ENCODE measurements at regions not wholly inside any gene's neighbourhood (a gene's known extent, or its start where the extent isn't known, plus 50 kb on each side); places are given as distances from the start of the nearest gene placed in this dataset.

- no peak for DNase-seq (ENCODE audit: low read depth, low spot score)
Measured at GRCh38 chr2:240341064-240341463, 94.4 kb upstream of the GPC1 start.

- no peak for DNase-seq (ENCODE audit: low read depth, low spot score)
Measured at GRCh38 chr2:240343548-240343947, 91.9 kb upstream of the GPC1 start.

- DNase-seq (ENCODE audit: low read depth, low spot score) = no peak
Measured at GRCh38 chr2:240344904-240345303, 90.6 kb upstream of the GPC1 start.

GRCh38 chr2:240346015-240346752 lies 89.3 kb upstream of the GPC1 start:
- DNase-seq (ENCODE audit: low read depth, low spot score) = no peak

GRCh38 chr2:240346753-240347372 lies 88.6 kb upstream of the GPC1 start:
- DNase-seq (ENCODE audit: low read depth, low spot score) = no peak

GRCh38 chr2:240347373-240347940 lies 88.0 kb upstream of the GPC1 start:
- DNase-seq (ENCODE audit: low read depth, low spot score) = no peak

GRCh38 chr2:240347949-240348500 lies 87.4 kb upstream of the GPC1 start:
- no peak for DNase-seq (ENCODE audit: low read depth, low spot score)

GRCh38 chr2:240348522-240348921 lies 86.9 kb upstream of the GPC1 start:
- DNase-seq (ENCODE audit: low read depth, low spot score) = no peak

GRCh38 chr2:240349133-240350005 lies 86.1 kb upstream of the GPC1 start:
- DNase-seq (ENCODE audit: low read depth, low spot score) = no peak

- no peak for DNase-seq (ENCODE audit: low read depth, low spot score)
Measured at GRCh38 chr2:240350006-240350355, 85.5 kb upstream of the GPC1 start.

GRCh38 chr2:240350696-240351087 lies 84.8 kb upstream of the GPC1 start:
- DNase-seq (ENCODE audit: low read depth, low spot score) = no peak

- peak; percentile 31 for DNase-seq (ENCODE audit: low read depth, low spot score)
Measured at GRCh38 chr2:240351088-240351741, 84.2 kb upstream of the GPC1 start.

- DNase-seq (ENCODE audit: low read depth, low spot score) = no peak
Measured at GRCh38 chr2:240351826-240352426, 83.5 kb upstream of the GPC1 start.

GRCh38 chr2:240353086-240353798 lies 82.2 kb upstream of the GPC1 start:
- no peak for DNase-seq (ENCODE audit: low read depth, low spot score)

- DNase-seq (ENCODE audit: low read depth, low spot score) = no peak
Measured at GRCh38 chr2:240353944-240354343, 81.5 kb upstream of the GPC1 start.

- peak; percentile 34 for DNase-seq (ENCODE audit: low read depth, low spot score)
Measured at GRCh38 chr2:240355001-240355891, 80.2 kb upstream of the GPC1 start.

GRCh38 chr2:240355962-240356361 lies 79.5 kb upstream of the GPC1 start:
- no peak for DNase-seq (ENCODE audit: low read depth, low spot score)

GRCh38 chr2:240356700-240357640 lies 78.5 kb upstream of the GPC1 start:
- no peak for DNase-seq (ENCODE audit: low read depth, low spot score)

Measured in ELF-1 (cell line).